Epidermal melanocyte (primary cell): ENCODE measurements at regions not wholly inside any gene's neighbourhood (a gene's known extent, or its start where the extent isn't known, plus 50 kb on each side); places are given as distances from the start of the nearest gene placed in this dataset.

Experiments used
- DNase-seq: peaks from one replicate; pipeline ENCODE4 v3.0.0; 2011; ENCODE audit warnings: low spot score; ENCODE audit not compliant: insufficient read length

- DNase-seq: no peak
These were observed 54.8 kb upstream of the DOCK10 start for GRCh38 chr2:225097035-225097434.
